ENCODE measurements at regions not wholly inside any gene's neighbourhood (a gene's known extent, or its start where the extent isn't known, plus 50 kb on each side); places are given as distances from the start of the nearest gene placed in this dataset.
"Not testable (repeated sequence)": the region's sequence is repeated elsewhere in the genome, so short reads cannot be mapped to it uniquely, and the experiment has no call there.

GRCh38 chr10:9334270-9334669 is 1279.8 kb downstream of the GATA3 start:
- DNase-seq (ENCODE audit: low read depth, low spot score), result no peak

GRCh38 chr10:9339716-9340115 is 1285.2 kb downstream of the GATA3 start:
- DNase-seq (ENCODE audit: low read depth, low spot score), result no peak

GRCh38 chr10:9342885-9343570 is 1288.5 kb downstream of the GATA3 start:
- peak; percentile 68 for DNase-seq (ENCODE audit: low read depth, low spot score)

GRCh38 chr10:9347933-9348332 is 1293.4 kb downstream of the GATA3 start:
- not testable (repeated sequence) for DNase-seq (ENCODE audit: low read depth, low spot score)

- DNase-seq (ENCODE audit: low read depth, low spot score), result peak; percentile 5
Measured at GRCh38 chr10:9357471-9357870, 1303.0 kb downstream of the GATA3 start.

- no peak for DNase-seq (ENCODE audit: low read depth, low spot score)
Measured at GRCh38 chr10:9362721-9363120, 1308.2 kb downstream of the GATA3 start.

- DNase-seq (ENCODE audit: low read depth, low spot score), result no peak
Measured at GRCh38 chr10:9379183-9379582, 1324.7 kb downstream of the GATA3 start.

- DNase-seq (ENCODE audit: low read depth, low spot score), result no peak
Measured at GRCh38 chr10:9381733-9382532, 1327.4 kb downstream of the GATA3 start.

- no peak for DNase-seq (ENCODE audit: low read depth, low spot score)
Measured at GRCh38 chr10:9382533-9382866, 1328.0 kb downstream of the GATA3 start.

- no peak for DNase-seq (ENCODE audit: low read depth, low spot score)
Measured at GRCh38 chr10:9390516-9390915, 1336.0 kb downstream of the GATA3 start.

GRCh38 chr10:9399275-9399983 is 1344.9 kb downstream of the GATA3 start:
- DNase-seq (ENCODE audit: low read depth, low spot score), result no peak

GRCh38 chr10:9402067-9402466 is 1347.6 kb downstream of the GATA3 start:
- DNase-seq (ENCODE audit: low read depth, low spot score), result not testable (repeated sequence)

- DNase-seq (ENCODE audit: low read depth, low spot score), result not testable (repeated sequence)
Measured at GRCh38 chr10:9402507-9403195, 1348.2 kb downstream of the GATA3 start.

- DNase-seq (ENCODE audit: low read depth, low spot score), result not testable (repeated sequence)
Measured at GRCh38 chr10:9407201-9407600, 1352.7 kb downstream of the GATA3 start.

GRCh38 chr10:9416331-9416730 is 1361.8 kb downstream of the GATA3 start:
- no peak for DNase-seq (ENCODE audit: low read depth, low spot score)

- DNase-seq (ENCODE audit: low read depth, low spot score), result no peak
Measured at GRCh38 chr10:9419757-9420156, 1365.3 kb downstream of the GATA3 start.

- DNase-seq (ENCODE audit: low read depth, low spot score), result no peak
Measured at GRCh38 chr10:9427209-9427608, 1372.7 kb downstream of the GATA3 start.

GRCh38 chr10:9437131-9437530 is 1382.6 kb downstream of the GATA3 start:
- DNase-seq (ENCODE audit: low read depth, low spot score), result peak; percentile 81

GRCh38 chr10:9443758-9444157 is 1389.3 kb downstream of the GATA3 start:
- no peak for DNase-seq (ENCODE audit: low read depth, low spot score)

GRCh38 chr10:9449530-9449929 is 1395.0 kb downstream of the GATA3 start:
- DNase-seq (ENCODE audit: low read depth, low spot score), result no peak

GRCh38 chr10:9450801-9451200 is 1396.3 kb downstream of the GATA3 start:
- DNase-seq (ENCODE audit: low read depth, low spot score), result no peak

- DNase-seq (ENCODE audit: low read depth, low spot score), result no peak
Measured at GRCh38 chr10:9451211-9451773, 1396.8 kb downstream of the GATA3 start.
